OCI-LY3 (cell line): ENCODE measurements at regions not wholly inside any gene's neighbourhood (a gene's known extent, or its start where the extent isn't known, plus 50 kb on each side); places are given as distances from the start of the nearest gene placed in this dataset.

Experiments used
- H2AFZ ChIP-seq: fragments of 200-600, 300-600 bp; shearing (Covaris generic); 2 replicates; pipeline ENCODE4 v1.6.0; 2014; ENCODE audit warnings: antibody characterized with exemption, low read depth, low read length
- H3K27ac ChIP-seq: fragments of 200-600, 300-600 bp; sonication (generic); 2 replicates; pipeline ENCODE4 v1.5.1; 2014; ENCODE audit warnings: mild to moderate bottlenecking, low read length, moderate library complexity, mixed read lengths
- H3K27me3 ChIP-seq: fragments of 200-600, 300-600 bp; sonication (generic); 2 replicates; pipeline ENCODE4 v1.6.1; 2014; ENCODE audit warnings: low read depth, low read length, mixed read lengths
- H3K36me3 ChIP-seq: fragments of 200-600, 300-600 bp; sonication (generic); replicated peaks from 2 replicates; pipeline ENCODE3; 2014; ENCODE audit warnings: low read depth, low read length, mixed read lengths
- H3K4me1 ChIP-seq: fragments of 300-600, 200-600 bp; sonication (generic); 2 replicates; pipeline ENCODE4 v1.6.1; 2014; ENCODE audit warnings: low read length, mixed read lengths
- H3K4me2 ChIP-seq: fragments of 200-600, 300-600 bp; sonication (generic); 2 replicates; pipeline ENCODE4 v1.6.1; 2014; ENCODE audit warnings: low read length, mixed read lengths
- H3K4me3 ChIP-seq: fragments of 300-600, 200-600 bp; sonication (generic); 2 replicates; pipeline ENCODE4 v1.5.1; 2014; ENCODE audit warnings: antibody characterized with exemption, mild to moderate bottlenecking, low read length, moderate library complexity
- H3K79me2 ChIP-seq: fragments of 300-600, 200-600 bp; shearing (Covaris generic); 2 replicates; pipeline ENCODE4 v1.6.1; 2014; ENCODE audit warnings: mild to moderate bottlenecking, low read length, mixed read lengths
- H3K9ac ChIP-seq: fragments of 300-600, 200-600 bp; shearing (Covaris generic); 2 replicates; pipeline ENCODE4 v1.6.0; 2014; ENCODE audit warnings: mild to moderate bottlenecking, low read length, moderate library complexity
- H3K9me3 ChIP-seq: fragments of 200-600, 300-600 bp; shearing (Covaris generic); 2 replicates; pipeline ENCODE4 v1.6.1; 2014; ENCODE audit warnings: low read length, mixed read lengths; ENCODE audit not compliant: insufficient read depth
- H4K20me1 ChIP-seq: fragments of 200-600, 300-600 bp; sonication (generic); 2 replicates; pipeline ENCODE4 v1.6.1; 2016; ENCODE audit warnings: low read length, mixed read lengths; ENCODE audit not compliant: insufficient read depth
- CTCF ChIP-seq: fragments of 200-600, 300-600 bp; sonication (generic); IDR thresholded peaks from 2 replicates; pipeline ENCODE4 v1.5.1; 2014; ENCODE audit warnings: antibody characterized with exemption, low read length, low read depth
- EZH2phosphoT487 ChIP-seq: fragments of 200-600 bp; shearing (Covaris generic); IDR thresholded peaks from 2 replicates; pipeline ENCODE4 v1.6.1; 2018; ENCODE audit warnings: antibody characterized with exemption, mixed run types, low read depth

DNA sequence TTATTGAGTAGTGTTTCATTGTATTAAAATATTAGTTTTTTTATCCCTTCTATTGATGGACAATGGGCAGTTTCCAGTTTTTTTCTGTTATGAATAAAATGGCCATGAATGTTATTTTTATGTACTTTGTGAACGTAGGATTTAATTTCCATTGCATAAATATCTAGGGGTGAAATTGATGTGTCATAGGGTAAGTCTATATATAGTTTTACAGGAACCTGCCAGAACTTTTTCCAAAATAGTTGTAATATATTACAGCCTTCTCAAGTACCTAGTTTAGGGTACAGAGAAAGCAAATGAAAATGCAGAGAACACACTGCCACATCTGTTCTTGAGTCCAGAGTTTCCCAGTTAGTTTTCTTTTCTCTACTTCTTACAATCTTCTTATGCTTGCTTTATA is 378.6 kb downstream of the MEIS1 start:
- Histone ChIP-seq H3K4me3 (no peak overlapping the region), H3K4me1 (0 out of 2 replicates have a peak, but pooled peaks cover 4% of the 10 kb centered on the region), H3K27ac (no peak overlapping the region), H2AFZ (no peak overlapping the region), H3K79me2 (no peaks in the 10 kb centered on the region), H3K4me2 (no peak overlapping the region), H3K27me3 (no peaks in the 10 kb centered on the region), H3K9ac (no peak overlapping the region), H4K20me1 (no peaks in the 10 kb centered on the region), H3K9me3 (peaks cover 2% of the 10 kb centered on the region; the same call in 1 of the 2 replicates), H3K36me3 (no peaks in the 10 kb centered on the region)
- no peak for TF ChIP-seq EZH2phosphoT487
- TF ChIP-seq CTCF, result no peak

DNA sequence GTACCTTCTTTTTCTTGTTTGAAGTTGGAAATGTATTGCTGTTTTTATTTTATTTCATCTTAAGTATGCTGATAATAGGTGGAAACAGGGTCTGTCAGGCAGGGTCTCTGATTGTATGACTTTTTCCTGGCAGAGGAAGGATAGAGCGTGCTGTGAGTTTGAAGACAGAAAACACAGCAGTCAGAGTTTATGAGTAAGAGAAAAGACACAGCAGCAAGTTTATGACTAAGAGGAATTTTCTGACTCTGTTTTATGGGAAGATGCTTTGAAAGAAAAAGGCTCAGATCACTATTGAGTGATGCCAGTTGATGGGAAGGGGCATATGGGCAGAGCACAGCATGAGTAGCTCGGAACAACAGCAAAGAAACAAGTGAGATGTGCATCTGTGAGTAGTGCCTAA is 379.1 kb downstream of the MEIS1 start:
- no peak overlapping the region for H3K27ac ChIP-seq
- TF ChIP-seq EZH2phosphoT487, result no peak
- no peak for TF ChIP-seq CTCF
- H3K9ac ChIP-seq, result no peak overlapping the region
- H3K36me3 ChIP-seq, result no peaks in the 10 kb centered on the region
- no peak overlapping the region for H3K4me3 ChIP-seq
- H3K4me1 ChIP-seq, result 0 out of 2 replicates have a peak, but pooled peaks cover 4% of the 10 kb centered on the region
- H4K20me1 ChIP-seq, result no peaks in the 10 kb centered on the region
- no peak overlapping the region for H2AFZ ChIP-seq
- H3K4me2 ChIP-seq, result no peak overlapping the region
- no peaks in the 10 kb centered on the region for H3K79me2 ChIP-seq
- peaks cover 5% of the 10 kb centered on the region; the same call in 1 of the 2 replicates for H3K9me3 ChIP-seq
- H3K27me3 ChIP-seq, result no peaks in the 10 kb centered on the region

- Histone ChIP-seq H3K4me2 (no peak overlapping the region), H3K9me3 (peaks cover 5% of the 10 kb centered on the region; the same call in 1 of the 2 replicates)
- no peak for TF ChIP-seq CTCF
- TF ChIP-seq EZH2phosphoT487, result no peak
These were observed 380.0 kb downstream of the MEIS1 start for GRCh38 chr2:66814916-66815315.

GRCh38 chr2:66815886-66816285 is 381.0 kb downstream of the MEIS1 start:
- H3K4me2 ChIP-seq, result no peak overlapping the region
- H3K27me3 ChIP-seq, result no peaks in the 10 kb centered on the region
- H3K9me3 ChIP-seq, result peaks cover 5% of the 10 kb centered on the region; the same call in 1 of the 2 replicates
- H3K9ac ChIP-seq, result no peak overlapping the region
- TF ChIP-seq CTCF, result no peak
- H2AFZ ChIP-seq, result no peak overlapping the region
- H4K20me1 ChIP-seq, result no peaks in the 10 kb centered on the region
- no peak overlapping the region for H3K4me3 ChIP-seq
- no peaks in the 10 kb centered on the region for H3K36me3 ChIP-seq
- no peak overlapping the region for H3K27ac ChIP-seq
- 0 out of 2 replicates have a peak, but pooled peaks cover 4% of the 10 kb centered on the region for H3K4me1 ChIP-seq
- H3K79me2 ChIP-seq, result no peaks in the 10 kb centered on the region

More at GRCh38 chr2:66814916-66815315, 380.0 kb downstream of the MEIS1 start:
- Histone ChIP-seq H3K36me3 (no peaks in the 10 kb centered on the region), H3K9ac (no peak overlapping the region), H3K27ac (no peak overlapping the region), H3K79me2 (no peaks in the 10 kb centered on the region), H3K27me3 (no peaks in the 10 kb centered on the region), H3K4me3 (no peak overlapping the region), H3K4me1 (0 out of 2 replicates have a peak, but pooled peaks cover 4% of the 10 kb centered on the region), H4K20me1 (no peaks in the 10 kb centered on the region), H2AFZ (no peak overlapping the region)
